SHP77 treated with DMSO at 0.1 percent for 48 hours (cell line): ENCODE measurements at regions not wholly inside any gene's neighbourhood (a gene's known extent, or its start where the extent isn't known, plus 50 kb on each side); places are given as distances from the start of the nearest gene placed in this dataset.
"Not testable (repeated sequence)": the region's sequence is repeated elsewhere in the genome, so short reads cannot be mapped to it uniquely, and the experiment has no call there.

Experiments
- DNase-seq: peaks from one replicate; lab custom pipeline; 2025; lab: John Stamatoyannopoulos, UW

- not testable (repeated sequence) for DNase-seq
These were observed 239.4 kb downstream of the RTP5 start for GRCh38 chr2:242108797-242109500.

GRCh38 chr2:242109819-242110218 is 240.3 kb downstream of the RTP5 start:
- not testable (repeated sequence) for DNase-seq

- not testable (repeated sequence) for DNase-seq
These were observed 242.4 kb downstream of the RTP5 start for GRCh38 chr2:242111954-242112353.

- not testable (repeated sequence) for DNase-seq
These were observed 244.0 kb downstream of the RTP5 start for GRCh38 chr2:242113492-242113891.

GRCh38 chr2:242116676-242117075 is 247.1 kb downstream of the RTP5 start:
- not testable (repeated sequence) for DNase-seq

GRCh38 chr2:242117305-242117704 is 247.8 kb downstream of the RTP5 start:
- not testable (repeated sequence) for DNase-seq

GRCh38 chr2:242119682-242120081 is 250.2 kb downstream of the RTP5 start:
- DNase-seq = not testable (repeated sequence)

GRCh38 chr2:242130682-242131081 is 261.2 kb downstream of the RTP5 start:
- not testable (repeated sequence) for DNase-seq

GRCh38 chr2:242159921-242160320 is 290.4 kb downstream of the RTP5 start:
- not testable (repeated sequence) for DNase-seq

GRCh38 chr2:242165115-242165514 is 295.6 kb downstream of the RTP5 start:
- DNase-seq = not testable (repeated sequence)

- not testable (repeated sequence) for DNase-seq
These were observed 301.8 kb downstream of the RTP5 start for GRCh38 chr2:242171290-242171689.
